ENCODE measurements at regions not wholly inside any gene's neighbourhood (a gene's known extent, or its start where the extent isn't known, plus 50 kb on each side); places are given as distances from the start of the nearest gene placed in this dataset.

GRCh38 chr18:54742120-54742519, 86.2 kb upstream of the RAB27B start:
- TF ChIP-seq CTCF (IDR thresholded peaks at IDR 0.05): no peak
- TF ChIP-seq POLR2A (IDR thresholded peaks at IDR 0.05): no peak

All from ovary (tissue), 3 donors.